Inferior parietal cortex (tissue), 1 donor: ENCODE measurements at regions not wholly inside any gene's neighbourhood (a gene's known extent, or its start where the extent isn't known, plus 50 kb on each side); places are given as distances from the start of the nearest gene placed in this dataset.
"Not testable (repeated sequence)": the region's sequence is repeated elsewhere in the genome, so short reads cannot be mapped to it uniquely, and the experiment has no call there.

Source experiments
- DNase-seq: peaks from one replicate; pipeline ENCODE4 v3.0.0-alpha.2; 2016; ENCODE audit errors: extremely low spot score

GRCh38 chr2:132272713-132273112, 111.0 kb upstream of the ANKRD30BL start:
- no peak for DNase-seq

GRCh38 chr2:132273585-132273984, 111.8 kb upstream of the ANKRD30BL start:
- DNase-seq: not testable (repeated sequence)

GRCh38 chr2:132274000-132274399, 112.2 kb upstream of the ANKRD30BL start:
- no peak for DNase-seq

GRCh38 chr2:132275396-132275795, 113.6 kb upstream of the ANKRD30BL start:
- DNase-seq: no peak

- no peak for DNase-seq
Observed at GRCh38 chr2:132276571-132276981, 114.8 kb upstream of the ANKRD30BL start.

- DNase-seq: no peak
Observed at GRCh38 chr2:132278267-132278666, 116.5 kb upstream of the ANKRD30BL start.

- no peak for DNase-seq
Observed at GRCh38 chr2:132279344-132279743, 117.6 kb upstream of the ANKRD30BL start.

- no peak for DNase-seq
Observed at GRCh38 chr2:132279930-132280615, 118.3 kb upstream of the ANKRD30BL start.

GRCh38 chr2:132280912-132281311, 119.2 kb upstream of the ANKRD30BL start:
- DNase-seq: no peak

- DNase-seq: not testable (repeated sequence)
Observed at GRCh38 chr2:132282104-132282503, 120.4 kb upstream of the ANKRD30BL start.

GRCh38 chr2:132282911-132283310, 121.2 kb upstream of the ANKRD30BL start:
- no peak for DNase-seq

GRCh38 chr2:132286289-132286911, 124.6 kb upstream of the ANKRD30BL start:
- DNase-seq: not testable (repeated sequence)

GRCh38 chr2:132287910-132288309, 126.2 kb upstream of the ANKRD30BL start:
- DNase-seq: not testable (repeated sequence)

GRCh38 chr2:132289138-132289537, 127.4 kb upstream of the ANKRD30BL start:
- not testable (repeated sequence) for DNase-seq

GRCh38 chr2:132289812-132290211, 126.8 kb upstream of the GPR39 start:
- not testable (repeated sequence) for DNase-seq

GRCh38 chr2:132300592-132301378, 115.8 kb upstream of the GPR39 start:
- DNase-seq: not testable (repeated sequence)

- peak; percentile 86 for DNase-seq
Observed at GRCh38 chr2:132304661-132305380, 111.8 kb upstream of the GPR39 start.

- not testable (repeated sequence) for DNase-seq
Observed at GRCh38 chr2:132307613-132308198, 108.9 kb upstream of the GPR39 start.

- DNase-seq: not testable (repeated sequence)
Observed at GRCh38 chr2:132309203-132309602, 107.4 kb upstream of the GPR39 start.

GRCh38 chr2:132315546-132315945, 101.1 kb upstream of the GPR39 start:
- DNase-seq: not testable (repeated sequence)

- DNase-seq: not testable (repeated sequence)
Observed at GRCh38 chr2:132317026-132317680, 99.5 kb upstream of the GPR39 start.
